ENCODE measurements at regions not wholly inside any gene's neighbourhood (a gene's known extent, or its start where the extent isn't known, plus 50 kb on each side); places are given as distances from the start of the nearest gene placed in this dataset.

DNA sequence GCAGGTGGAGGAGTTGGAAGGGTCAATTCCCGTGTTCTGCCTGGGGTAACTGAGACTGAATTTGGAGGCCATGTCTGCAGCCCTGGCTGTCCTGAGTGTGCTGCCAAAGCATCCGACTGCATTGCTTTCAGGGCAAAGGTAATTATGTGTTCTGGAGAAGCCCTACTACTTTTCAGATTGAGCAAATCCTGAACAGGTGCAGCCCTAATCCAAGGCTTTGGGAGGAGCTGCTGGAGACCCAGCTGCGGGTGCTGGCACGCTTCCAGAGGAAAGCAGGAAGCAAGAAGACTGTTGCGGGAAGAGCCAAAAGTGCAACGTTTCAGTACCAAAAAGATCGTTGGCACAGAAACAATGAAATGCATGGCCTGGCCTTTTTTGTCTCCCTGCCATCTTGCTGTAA lies 73.7 kb upstream of the NRIP1 start:
- no peak for DNase-seq (ENCODE audit: low read depth)
- TF ChIP-seq, protein P1, sequence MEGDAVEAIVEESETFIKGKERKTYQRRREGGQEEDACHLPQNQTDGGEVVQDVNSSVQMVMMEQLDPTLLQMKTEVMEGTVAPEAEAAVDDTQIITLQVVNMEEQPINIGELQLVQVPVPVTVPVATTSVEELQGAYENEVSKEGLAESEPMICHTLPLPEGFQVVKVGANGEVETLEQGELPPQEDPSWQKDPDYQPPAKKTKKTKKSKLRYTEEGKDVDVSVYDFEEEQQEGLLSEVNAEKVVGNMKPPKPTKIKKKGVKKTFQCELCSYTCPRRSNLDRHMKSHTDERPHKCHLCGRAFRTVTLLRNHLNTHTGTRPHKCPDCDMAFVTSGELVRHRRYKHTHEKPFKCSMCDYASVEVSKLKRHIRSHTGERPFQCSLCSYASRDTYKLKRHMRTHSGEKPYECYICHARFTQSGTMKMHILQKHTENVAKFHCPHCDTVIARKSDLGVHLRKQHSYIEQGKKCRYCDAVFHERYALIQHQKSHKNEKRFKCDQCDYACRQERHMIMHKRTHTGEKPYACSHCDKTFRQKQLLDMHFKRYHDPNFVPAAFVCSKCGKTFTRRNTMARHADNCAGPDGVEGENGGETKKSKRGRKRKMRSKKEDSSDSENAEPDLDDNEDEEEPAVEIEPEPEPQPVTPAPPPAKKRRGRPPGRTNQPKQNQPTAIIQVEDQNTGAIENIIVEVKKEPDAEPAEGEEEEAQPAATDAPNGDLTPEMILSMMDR (IDR thresholded peaks at IDR 0.05; ENCODE audit: control insufficient read depth, extremely low read depth, insufficient read depth), result no peak

DNA sequence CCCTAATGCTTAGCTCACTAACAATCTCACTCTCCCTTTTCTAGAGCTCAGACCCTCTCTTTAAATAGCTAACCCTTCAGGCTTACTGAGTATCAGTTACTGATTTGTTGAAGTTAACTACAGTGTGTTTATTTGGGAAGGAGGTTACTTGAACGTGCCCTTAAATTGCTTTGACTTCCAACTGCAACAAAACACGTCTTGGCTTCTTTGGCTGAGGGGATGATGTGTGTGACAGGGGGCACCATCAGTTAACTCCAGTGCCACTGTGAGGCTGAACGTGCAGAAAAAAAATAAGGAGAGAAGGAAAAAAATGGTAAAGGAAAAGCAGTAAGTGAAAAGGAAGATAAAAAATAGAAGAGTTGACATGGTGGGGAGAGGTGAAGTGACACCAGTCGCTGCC lies 75.1 kb upstream of the NRIP1 start:
- no peak overlapping the region for H3K4me3 ChIP-seq (ENCODE audit: low read depth, low read length)
- DNase-seq (ENCODE audit: low read depth), result no peak

More for the DNA sequence above, 73.7 kb upstream of the NRIP1 start:
- no peak overlapping the region for H3K4me3 ChIP-seq (ENCODE audit: low read depth, low read length)

DNA sequence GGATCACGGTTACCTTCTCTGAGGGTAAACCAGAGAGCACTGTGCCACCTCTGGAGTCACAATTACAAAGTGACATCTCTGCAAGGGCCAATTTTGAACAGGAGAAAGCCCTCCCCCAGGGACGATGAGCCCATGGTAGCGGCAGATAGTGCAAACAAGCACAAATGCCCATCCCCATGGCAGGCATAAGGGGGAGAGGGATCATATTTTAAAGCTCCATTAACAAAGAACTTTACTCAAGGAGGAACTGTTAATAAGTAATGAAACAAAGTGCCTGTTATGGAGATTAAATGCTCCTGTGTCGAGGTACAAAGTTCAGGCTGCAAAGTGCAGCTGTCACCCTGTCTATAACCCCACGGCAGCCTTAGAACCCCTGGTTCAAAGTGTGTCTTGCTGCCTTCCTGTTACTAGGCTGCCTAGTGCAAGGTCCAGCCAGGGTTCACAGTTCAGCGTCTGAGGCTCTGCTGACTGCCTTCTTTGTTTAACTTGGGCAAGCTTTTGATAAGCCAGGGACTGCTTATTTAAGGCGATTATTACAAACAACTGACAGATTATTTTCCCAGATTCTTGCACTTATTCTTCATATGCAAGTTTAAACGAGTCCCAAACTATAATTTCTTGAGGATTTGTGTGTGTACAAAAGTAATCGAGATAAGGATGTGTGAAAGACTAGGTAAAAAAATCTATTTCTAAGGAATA lies 75.7 kb upstream of the NRIP1 start:
- H3K4me3 ChIP-seq (ENCODE audit: low read depth, low read length), result no peak overlapping the region
- TF ChIP-seq, protein P1 (IDR thresholded peaks at IDR 0.05; ENCODE audit: control insufficient read depth, extremely low read depth, insufficient read depth), result no peak
- DNase-seq (ENCODE audit: low read depth), result no peak

More for the DNA sequence above, 75.1 kb upstream of the NRIP1 start:
- TF ChIP-seq, protein P1 (IDR thresholded peaks at IDR 0.05; ENCODE audit: control insufficient read depth, extremely low read depth, insufficient read depth), result no peak

DNA sequence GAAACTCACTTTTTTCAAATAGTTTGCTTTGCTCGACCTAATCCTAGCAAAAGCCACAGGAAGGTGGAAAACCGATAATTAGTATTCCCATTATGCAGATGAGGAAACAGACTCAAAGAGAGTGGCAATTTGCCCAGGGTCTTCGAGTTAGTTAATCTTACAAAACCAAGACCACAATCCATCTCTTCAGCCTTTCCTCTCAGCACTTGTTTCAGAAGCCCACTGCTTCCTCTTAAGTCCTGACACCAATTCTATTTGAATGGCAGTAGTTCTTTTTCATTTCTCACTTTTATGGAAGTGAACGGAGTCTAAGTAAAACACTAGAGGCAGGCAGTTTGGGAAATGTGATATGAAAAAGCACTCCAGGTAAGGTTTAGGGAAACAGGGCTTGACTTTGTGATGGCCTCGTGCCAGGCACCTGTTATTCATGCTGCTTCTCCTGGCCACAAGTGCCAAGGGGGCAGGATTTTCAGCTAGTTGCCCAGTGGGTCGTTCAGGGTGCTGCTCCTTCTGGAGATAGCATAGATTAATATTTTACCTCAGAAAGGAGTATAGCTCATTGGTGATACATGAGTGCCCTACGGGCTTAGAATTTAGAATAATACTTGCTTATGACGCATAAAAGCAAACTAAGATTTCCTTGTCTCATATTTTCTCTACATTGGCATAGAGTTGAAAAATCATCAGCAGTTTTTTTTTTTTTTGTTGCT lies 76.6 kb upstream of the NRIP1 start:
- DNase-seq (ENCODE audit: low read depth), result no peak
- H3K4me3 ChIP-seq (ENCODE audit: low read depth, low read length), result no peak overlapping the region
- TF ChIP-seq, protein P1 (IDR thresholded peaks at IDR 0.05; ENCODE audit: control insufficient read depth, extremely low read depth, insufficient read depth), result 0 out of 2 replicates have a peak, but pooled peaks have one; percentile 2

DNA sequence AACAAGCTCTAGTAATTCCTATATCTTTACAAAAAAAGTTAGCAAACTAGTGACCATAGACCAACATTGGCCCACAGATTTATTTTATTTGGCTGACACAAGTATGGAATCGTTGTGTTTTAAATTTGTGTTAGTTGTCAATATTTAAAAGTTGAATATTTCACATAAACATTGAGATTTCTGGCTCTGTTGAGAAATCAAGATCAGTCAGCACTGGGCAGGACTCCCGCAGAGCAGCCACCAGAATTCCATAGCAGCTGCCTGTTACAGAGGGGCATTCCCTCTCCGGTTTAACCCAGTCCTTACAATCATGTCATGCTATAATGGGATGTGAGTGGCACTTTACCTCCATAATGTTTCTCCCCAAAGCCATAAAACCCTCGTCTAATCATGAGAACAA lies 79.2 kb upstream of the NRIP1 start:
- no peak for DNase-seq (ENCODE audit: low read depth)
- TF ChIP-seq, protein P1 (IDR thresholded peaks at IDR 0.05; ENCODE audit: control insufficient read depth, extremely low read depth, insufficient read depth), result no peak
- H3K4me3 ChIP-seq (ENCODE audit: low read depth, low read length), result no peak overlapping the region

GRCh38 chr21:15148437-15148836 lies 83.6 kb upstream of the NRIP1 start:
- TF ChIP-seq, protein P1 (IDR thresholded peaks at IDR 0.05; ENCODE audit: control insufficient read depth, extremely low read depth, insufficient read depth), result no peak
- no peak overlapping the region for H3K4me3 ChIP-seq (ENCODE audit: low read depth, low read length)
- DNase-seq (ENCODE audit: low read depth), result no peak
